GM20000 (cell line): ENCODE measurements at regions not wholly inside any gene's neighbourhood (a gene's known extent, or its start where the extent isn't known, plus 50 kb on each side); places are given as distances from the start of the nearest gene placed in this dataset.

ENCODE experiments used
- DNase-seq: peaks from one replicate; pipeline ENCODE4 v3.0.0; 2012; ENCODE audit warnings: low spot score
- TF ChIP-seq, protein P1 (sequence below): IDR thresholded peaks from 2 replicates; pipeline ENCODE4 v1.5.1; 2012; ENCODE audit warnings: mild to moderate bottlenecking, control low read depth; ENCODE audit errors: extremely low read depth, missing control alignments

DNA sequence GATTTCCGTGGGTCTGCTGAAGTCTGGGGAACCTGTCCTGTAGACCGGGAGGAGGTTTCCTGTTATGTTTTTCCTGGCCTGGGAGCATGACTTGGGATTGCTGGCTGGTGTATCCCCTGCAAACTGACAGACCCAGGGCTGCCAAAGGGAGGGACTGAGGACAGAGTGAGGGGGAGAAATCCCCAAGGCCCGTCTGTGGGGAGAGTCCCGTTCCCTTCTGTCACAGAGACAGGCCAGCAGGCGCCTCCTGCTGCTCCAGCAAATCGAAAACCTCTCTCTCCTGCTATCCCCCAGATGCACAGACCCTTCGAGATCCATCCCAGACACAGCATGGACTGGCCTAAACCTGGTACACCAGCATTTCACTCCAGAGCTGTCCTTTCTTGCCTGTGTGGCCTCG, 56.2 kb upstream of the ALDH1B1 start:
- no peak for DNase-seq
- TF ChIP-seq, protein P1, sequence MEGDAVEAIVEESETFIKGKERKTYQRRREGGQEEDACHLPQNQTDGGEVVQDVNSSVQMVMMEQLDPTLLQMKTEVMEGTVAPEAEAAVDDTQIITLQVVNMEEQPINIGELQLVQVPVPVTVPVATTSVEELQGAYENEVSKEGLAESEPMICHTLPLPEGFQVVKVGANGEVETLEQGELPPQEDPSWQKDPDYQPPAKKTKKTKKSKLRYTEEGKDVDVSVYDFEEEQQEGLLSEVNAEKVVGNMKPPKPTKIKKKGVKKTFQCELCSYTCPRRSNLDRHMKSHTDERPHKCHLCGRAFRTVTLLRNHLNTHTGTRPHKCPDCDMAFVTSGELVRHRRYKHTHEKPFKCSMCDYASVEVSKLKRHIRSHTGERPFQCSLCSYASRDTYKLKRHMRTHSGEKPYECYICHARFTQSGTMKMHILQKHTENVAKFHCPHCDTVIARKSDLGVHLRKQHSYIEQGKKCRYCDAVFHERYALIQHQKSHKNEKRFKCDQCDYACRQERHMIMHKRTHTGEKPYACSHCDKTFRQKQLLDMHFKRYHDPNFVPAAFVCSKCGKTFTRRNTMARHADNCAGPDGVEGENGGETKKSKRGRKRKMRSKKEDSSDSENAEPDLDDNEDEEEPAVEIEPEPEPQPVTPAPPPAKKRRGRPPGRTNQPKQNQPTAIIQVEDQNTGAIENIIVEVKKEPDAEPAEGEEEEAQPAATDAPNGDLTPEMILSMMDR: no peak

DNA sequence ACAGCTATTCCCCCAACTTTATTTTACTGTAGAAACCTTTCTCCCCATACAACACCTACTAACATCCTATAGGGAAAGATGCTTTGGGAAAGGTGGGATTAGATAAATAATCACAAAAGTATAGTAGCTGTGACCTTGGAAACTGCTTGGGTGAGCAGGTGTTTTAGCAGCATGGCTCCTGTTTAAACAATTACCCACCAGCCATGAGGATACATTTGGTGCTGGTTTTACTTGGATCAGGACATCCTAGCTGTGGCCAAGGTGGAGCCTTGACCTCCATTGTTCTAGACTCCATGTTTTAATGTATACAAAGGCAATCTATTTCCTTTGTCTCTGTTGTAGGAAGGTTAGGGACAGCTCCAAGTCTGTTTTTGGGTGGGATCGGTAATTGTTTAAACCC, 56.8 kb upstream of the ALDH1B1 start:
- TF ChIP-seq, protein P1: no peak
- no peak for DNase-seq

DNA sequence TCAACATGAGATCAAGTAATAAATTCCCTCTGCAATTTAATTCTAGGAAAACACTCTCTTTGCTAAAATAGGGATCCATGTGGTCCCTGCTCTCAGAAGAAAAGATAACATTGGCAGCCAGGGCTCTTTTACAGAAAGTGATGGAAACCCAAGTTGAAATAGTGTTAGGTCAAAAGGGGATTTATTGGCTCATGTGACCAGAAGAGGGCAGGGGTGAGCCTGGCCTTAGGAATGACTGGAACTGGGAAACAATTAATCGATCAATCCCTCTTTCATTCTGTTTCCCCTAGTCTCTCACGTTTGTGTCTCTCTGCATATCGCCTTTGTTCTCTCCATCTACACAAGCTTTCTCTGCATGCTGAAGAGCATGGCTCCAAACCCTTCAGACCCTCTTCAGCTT, 58.3 kb upstream of the ALDH1B1 start:
- TF ChIP-seq, protein P1: peak; percentile 31
- no peak for DNase-seq

DNA sequence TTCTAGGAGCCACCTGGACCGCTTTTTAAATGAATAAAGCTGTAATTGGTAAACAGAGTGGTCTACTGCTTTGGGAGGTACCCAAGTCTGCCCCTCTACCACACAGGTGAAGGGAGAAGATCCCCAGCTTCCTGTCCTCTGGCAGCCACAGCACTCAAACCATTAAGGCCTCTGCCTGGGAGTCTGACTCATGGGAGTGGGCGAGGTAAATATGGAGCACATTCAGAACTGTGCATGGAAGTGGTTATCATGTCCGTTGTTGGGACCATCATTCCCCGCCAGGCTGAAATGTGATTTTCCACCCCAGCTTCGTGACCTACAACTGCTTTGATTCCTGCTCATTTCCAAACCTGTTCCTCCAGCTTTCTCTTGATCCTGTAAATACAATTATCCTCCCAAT, 59.5 kb upstream of the ALDH1B1 start:
- DNase-seq: no peak
- TF ChIP-seq, protein P1: no peak

DNA sequence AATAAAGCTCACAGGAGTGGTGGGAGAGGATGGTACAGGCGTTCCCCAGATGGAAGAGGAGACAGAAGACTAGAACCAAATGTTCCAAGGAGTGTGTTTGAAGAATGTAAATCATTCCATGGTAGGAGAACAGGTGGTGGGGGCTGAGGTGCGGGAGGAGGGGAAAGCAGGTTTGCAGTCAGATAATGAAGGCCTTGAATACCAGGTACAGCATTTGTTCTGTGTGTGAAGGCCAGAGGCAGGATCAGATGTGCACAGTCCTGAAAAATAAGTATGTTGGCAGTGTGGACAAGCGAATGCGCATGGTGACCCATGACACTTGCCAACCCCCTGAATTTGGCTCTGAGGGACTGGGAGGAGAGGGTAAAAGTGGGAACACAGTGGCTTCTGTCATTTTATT, 59.9 kb upstream of the ALDH1B1 start:
- DNase-seq: no peak
- TF ChIP-seq, protein P1: no peak

DNA sequence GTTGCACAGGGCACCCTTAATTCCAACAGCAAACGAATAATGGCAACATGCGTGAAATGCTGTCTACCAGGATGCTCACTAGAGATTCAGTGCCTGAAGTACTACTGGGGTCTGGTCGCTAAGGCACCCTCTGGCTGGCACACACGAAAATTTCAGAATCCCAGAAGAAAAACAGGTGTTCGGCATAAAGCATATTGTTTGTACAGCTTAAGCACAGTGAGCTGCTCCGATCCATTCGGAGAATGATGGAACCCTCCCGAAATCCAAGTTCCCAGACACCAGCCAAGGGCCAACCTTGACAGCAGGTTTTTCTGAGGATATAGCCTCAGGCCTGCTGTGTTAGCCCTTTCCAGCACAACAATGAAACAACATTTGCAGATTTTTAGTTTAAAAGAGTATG, 61.4 kb upstream of the ALDH1B1 start:
- TF ChIP-seq, protein P1: no peak
- DNase-seq: no peak

DNA sequence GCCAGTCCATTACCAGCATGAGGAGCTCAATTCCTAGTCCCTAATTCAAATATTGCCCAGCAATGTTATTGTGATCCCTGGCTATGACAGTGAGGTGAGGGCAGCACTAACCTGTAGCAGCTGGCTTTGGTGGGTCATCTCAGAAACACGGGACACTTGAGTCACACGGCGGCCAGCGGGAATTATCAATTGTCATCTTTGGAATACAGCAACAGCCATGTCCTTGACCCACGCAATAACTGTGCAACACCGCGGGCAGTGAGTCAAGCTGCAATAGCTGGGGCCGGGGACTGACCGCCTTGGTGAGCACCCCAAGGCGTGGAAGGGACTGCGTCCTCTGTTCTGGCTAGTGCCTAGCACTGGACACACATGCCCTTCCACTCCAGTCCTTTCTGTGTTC, 62.5 kb upstream of the ALDH1B1 start:
- TF ChIP-seq, protein P1: no peak

More for the DNA sequence above, 62.5 kb upstream of the ALDH1B1 start:
- DNase-seq: no peak
